Fibroblast of skin of left biceps (primary cell): ENCODE measurements at regions not wholly inside any gene's neighbourhood (a gene's known extent, or its start where the extent isn't known, plus 50 kb on each side); places are given as distances from the start of the nearest gene placed in this dataset.
A peak's percentile ranks its signal among the peaks of the same experiment; 100 is the strongest.
"Not testable (repeated sequence)": the region's sequence is repeated elsewhere in the genome, so short reads cannot be mapped to it uniquely, and the experiment has no call there.

Experiments used
- DNase-seq, 2 experiments: peaks; one replicate each; pipeline ENCODE4 v3.0.0-alpha.2; 2013; ENCODE audit warnings: low read depth in 2 of 2

DNA sequence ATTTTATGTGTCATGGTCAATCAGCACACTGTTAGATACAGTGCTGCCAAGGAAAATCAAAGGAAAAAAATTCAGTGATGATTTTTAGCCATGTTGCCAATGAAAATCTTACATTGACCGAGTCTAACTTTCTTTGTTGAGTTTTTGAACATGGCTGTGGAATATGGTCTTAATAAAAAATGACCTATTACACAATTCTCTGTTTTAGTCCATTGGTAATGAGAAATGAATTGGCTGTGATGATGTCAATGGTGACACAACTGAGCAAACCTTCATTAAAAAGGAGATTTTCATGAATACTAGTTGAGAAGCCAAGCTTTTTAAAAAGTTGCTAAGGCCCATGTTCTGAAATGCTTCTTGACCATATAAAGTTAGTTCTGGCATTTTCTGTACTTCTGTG lies 225.9 kb upstream of the GYPA start:
- no peak for DNase-seq

GRCh38 chr4:144371485-144371884 lies 231.0 kb upstream of the GYPA start:
- DNase-seq = no peak

DNA sequence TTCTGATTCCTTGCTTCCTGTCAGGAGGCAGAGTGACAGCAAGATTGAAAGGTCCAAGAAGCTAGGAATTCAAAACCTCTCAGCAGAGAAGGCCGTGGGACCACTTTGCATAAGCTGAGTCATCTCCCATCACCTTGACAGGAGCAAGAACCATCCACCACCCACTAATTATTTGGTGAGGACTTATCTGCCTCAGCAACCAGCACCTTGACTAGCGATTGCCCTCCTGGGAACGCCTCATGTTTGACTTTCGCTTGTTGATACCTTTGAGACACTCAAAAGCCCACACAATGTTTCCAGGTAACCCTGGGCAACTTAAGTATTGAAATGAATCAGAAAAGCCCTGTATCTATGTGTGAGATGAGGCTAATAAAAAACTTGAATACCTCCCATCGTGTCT lies 233.5 kb upstream of the GYPA start:
- DNase-seq = no peak

GRCh38 chr4:144376866-144377265 lies 236.3 kb upstream of the GYPA start:
- no peak for DNase-seq

DNA sequence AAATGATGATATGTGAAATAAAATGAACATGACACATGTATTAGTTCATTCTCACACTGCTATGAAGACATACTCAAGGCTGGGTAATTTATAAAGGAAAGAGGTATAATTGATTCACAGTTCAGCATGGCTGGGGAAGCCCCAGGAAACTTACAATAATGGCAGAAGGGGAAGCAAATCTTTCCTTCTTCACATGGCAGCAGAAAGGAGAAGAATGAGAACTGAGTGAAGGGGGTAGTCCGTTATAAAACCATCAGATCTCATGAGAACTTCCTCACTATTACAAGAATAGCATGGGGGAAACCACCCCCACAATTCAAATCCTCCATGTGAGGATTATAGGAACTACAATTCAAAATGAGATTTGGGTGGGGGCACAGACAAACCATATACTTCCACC lies 243.9 kb upstream of the GYPA start:
- DNase-seq = no peak

DNA sequence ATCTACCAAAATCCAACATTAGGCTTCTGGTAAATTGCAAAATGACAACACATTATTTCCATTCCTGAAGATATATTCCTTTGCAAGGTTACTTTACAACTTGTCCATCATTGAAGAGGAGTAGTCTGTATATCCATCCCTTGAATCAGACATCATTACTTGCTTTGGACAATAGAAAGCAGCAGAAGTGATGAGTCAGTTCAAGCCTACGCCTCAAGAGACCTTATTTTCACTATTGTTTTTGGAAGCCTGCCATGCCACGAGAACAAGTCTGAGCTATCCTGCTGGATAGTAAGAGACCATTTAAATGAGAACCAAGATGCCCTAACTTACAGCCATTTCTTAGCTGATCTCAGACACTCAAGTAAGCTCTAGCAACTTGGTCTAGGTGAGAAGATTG lies 246.0 kb upstream of the HHIP start:
- DNase-seq = peak; percentile 57 to 63

GRCh38 chr4:144402176-144402575 lies 243.8 kb upstream of the HHIP start:
- DNase-seq = no peak

- no peak for DNase-seq
Observed at GRCh38 chr4:144402999-144403398, 243.0 kb upstream of the HHIP start.

DNA sequence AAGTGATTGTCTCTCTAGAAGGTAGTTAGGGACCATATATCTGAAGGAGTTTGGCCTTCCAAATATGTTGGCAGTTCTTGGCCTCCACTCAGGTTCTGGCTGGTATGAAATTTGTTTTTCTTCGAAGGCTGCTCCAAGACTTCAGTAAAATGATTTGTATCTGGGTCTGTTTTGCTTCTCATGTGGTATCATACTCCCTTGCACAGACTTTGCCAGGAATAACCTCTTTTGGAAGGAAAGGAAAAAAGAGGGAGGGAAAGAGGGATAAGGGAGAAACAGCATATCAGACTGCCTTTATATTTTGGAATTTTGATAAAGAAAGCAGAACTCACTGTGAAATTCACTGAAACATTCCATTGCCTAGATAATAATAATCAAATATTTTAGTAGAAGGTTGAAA lies 242.1 kb upstream of the HHIP start:
- no peak for DNase-seq

DNA sequence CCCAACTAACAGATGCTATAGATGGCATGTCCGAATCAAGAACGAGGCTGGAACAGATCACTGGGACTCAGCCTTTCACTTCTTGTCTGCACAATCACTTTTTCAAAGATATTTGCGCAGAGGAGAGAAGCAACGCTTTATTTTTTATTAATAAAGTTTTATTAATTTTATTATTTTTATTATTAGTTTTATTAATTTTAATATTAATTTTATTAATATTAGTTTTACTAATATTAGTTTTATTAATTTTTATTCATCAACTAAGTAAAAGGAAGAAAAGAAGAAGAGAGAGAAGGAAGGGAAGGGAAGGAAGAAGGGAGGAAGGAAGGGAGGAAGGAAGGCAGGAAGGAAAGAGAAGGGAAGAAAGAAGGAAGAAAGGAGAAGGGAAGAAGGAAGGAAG lies 236.4 kb upstream of the HHIP start:
- DNase-seq = no peak

- DNase-seq = no peak
Observed at GRCh38 chr4:144410230-144410783, 235.6 kb upstream of the HHIP start.

GRCh38 chr4:144411119-144411518 lies 234.8 kb upstream of the HHIP start:
- DNase-seq = no peak

GRCh38 chr4:144411700-144412099 lies 234.3 kb upstream of the HHIP start:
- DNase-seq = no peak

GRCh38 chr4:144421056-144421455 lies 224.9 kb upstream of the HHIP start:
- no peak for DNase-seq

GRCh38 chr4:144421839-144422565 lies 224.0 kb upstream of the HHIP start:
- no peak for DNase-seq

DNA sequence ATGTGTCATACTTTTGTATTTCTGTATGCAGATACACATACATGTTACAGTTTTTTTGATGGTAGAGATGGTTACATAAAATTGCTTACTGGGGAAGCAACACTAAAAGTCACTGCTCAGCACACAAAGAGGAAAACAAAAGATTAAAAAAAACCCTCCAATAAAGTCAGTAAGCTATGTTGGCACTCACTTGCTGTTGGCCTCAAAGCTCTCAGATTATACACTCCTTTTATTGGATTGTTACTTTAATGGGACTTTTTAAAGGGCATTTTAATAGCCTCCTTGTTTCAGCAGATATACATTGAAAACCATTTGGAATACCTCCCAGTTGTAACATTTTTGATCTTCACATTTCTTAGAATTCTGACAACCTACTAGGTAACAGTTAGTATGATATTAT lies 222.0 kb upstream of the HHIP start:
- DNase-seq = no peak

- DNase-seq = not testable (repeated sequence)
Observed at GRCh38 chr4:144426023-144426422, 219.9 kb upstream of the HHIP start.

DNA sequence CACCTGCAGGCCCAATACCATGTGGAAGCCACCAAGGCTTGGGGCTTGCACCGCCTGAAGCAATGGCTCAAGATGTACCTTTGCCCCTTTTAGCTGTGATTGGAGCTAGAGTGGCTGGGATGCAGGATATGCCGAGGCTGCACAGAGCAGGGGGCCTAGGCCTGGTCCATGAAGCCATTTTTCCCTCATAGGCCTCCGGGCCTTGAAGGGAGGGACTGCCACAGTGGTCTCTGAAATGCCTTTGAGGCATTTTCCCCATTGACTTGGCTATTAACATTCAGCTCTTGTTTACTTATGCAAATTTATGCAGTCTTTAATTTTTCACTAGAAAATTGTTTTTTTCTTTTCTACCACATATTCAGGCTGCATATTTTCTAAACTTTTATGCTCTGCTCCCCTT lies 203.2 kb upstream of the HHIP start:
- DNase-seq = no peak

DNA sequence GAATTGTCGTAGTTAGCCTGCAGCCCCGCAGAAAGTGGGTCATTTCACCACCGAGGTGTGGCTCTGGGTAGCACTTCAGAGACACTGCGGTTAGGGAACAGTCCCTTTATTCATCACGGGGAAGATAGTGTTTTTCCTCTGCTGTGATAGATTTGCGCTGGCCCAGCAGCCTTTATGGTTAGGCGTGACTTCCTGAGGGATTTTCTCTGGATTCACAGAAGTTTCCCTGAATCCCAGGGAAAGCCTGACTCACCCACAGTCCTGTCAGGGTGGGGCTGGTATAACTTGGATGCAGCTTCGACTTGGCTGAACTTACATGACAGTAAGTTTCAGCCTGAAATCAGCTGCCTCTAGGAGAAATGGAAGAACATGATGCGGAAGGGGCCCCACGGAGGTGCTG lies 196.3 kb upstream of the HHIP start:
- peak in 1 of 2 experiments; percentile 5 for DNase-seq

DNA sequence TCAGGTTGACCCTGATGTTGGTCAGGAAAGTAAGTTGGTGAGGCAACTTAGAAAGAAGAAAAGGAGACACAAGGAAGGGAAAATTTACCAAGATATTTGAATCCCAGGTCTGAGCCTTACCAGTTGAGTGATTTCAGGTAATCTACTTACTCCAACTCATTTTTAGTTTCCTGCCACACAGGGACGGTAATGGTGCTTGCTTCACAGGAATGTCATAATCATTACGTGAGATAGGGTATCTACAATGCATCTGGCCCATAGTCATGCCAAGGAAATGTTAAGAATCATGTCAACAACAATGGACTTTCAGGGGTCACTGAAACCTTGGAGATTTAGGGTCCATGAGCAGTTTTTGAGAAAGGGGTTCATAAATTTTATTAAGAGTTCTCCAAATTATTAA lies 195.4 kb upstream of the HHIP start:
- DNase-seq = no peak

DNA sequence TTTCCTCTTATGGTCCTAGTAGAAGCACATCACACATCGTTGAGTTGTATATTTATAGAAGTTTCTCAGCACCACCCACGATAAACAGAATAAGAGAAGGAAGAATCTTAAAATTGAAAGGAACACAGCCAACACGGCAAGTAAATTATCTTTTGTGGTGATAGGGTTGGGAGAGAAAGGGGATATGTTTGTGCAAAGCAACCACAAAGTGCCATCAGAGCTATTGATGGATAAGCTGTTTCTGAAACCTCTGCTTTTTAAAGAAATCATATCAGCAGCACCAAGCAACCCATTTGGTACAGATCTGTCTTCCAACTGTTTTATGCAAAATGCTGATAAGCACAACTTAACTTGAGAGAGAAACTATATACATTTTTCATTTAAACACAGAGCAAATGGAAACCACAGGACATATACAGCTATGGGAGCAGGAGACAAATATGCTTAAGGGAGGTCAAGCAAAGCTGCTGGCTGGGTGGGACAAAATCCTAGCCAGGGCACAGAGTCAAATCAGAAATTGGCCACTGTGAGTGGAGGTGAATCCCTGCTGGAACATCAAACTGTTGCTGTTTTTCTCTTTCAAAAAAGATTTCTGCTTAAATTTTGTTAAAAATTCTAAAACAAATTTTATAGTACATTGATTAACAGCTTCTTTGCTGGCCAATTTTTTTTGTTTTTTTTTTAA lies 194.0 kb upstream of the HHIP start:
- no peak for DNase-seq

DNA sequence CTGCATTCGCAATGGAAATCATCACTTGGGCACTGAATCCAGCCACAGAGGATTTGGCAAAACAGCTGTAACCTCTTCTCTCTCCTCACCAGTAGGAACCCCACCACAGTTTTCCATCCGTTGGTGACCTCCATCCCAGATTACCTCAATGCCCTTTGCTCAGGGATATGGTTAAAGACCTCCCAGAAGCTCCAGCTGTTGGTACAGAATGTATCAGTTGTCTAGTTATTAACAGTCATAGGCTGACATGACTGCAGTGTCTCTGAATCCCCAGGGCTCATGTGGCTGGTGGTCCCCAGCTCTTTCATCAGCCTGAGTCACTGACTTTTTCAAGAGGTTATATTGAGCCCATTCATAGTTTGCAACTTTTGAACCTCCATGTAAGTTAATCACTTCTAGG lies 189.8 kb upstream of the HHIP start:
- DNase-seq = no peak

- DNase-seq = no peak
Observed at GRCh38 chr4:144461906-144462305, 184.1 kb upstream of the HHIP start.
